ENCODE measurements at regions not wholly inside any gene's neighbourhood (a gene's known extent, or its start where the extent isn't known, plus 50 kb on each side); places are given as distances from the start of the nearest gene placed in this dataset.

GRCh38 chr21:22795644-22796043 lies 1797.4 kb downstream of the NCAM2 start:
- Histone ChIP-seq H3K4me1 (ENCODE audit: low read length) (no peaks in the 10 kb centered on the region), H3K79me2 (ENCODE audit: low read length) (no peaks in the 10 kb centered on the region), H3K27ac (ENCODE audit: low read length) (no peak overlapping the region), H2AFZ (ENCODE audit: low read depth, low read length) (no peak overlapping the region), H3K9me3 (ENCODE audit: insufficient read depth, low read length) (no peaks in the 10 kb centered on the region), H4K20me1 (ENCODE audit: insufficient read depth, low read length) (no peaks in the 10 kb centered on the region), H3K4me3 (ENCODE audit: low read length) (no peak overlapping the region), H3K9ac (ENCODE audit: low read length) (no peak overlapping the region), H3K27me3 (ENCODE audit: low read depth, low read length) (no peaks in the 10 kb centered on the region), H3K36me3 (replicated peaks; ENCODE audit: low read depth, low read length) (no peaks in the 10 kb centered on the region), H3K4me2 (ENCODE audit: low read length) (no peak overlapping the region)
- TF ChIP-seq, protein P1, sequence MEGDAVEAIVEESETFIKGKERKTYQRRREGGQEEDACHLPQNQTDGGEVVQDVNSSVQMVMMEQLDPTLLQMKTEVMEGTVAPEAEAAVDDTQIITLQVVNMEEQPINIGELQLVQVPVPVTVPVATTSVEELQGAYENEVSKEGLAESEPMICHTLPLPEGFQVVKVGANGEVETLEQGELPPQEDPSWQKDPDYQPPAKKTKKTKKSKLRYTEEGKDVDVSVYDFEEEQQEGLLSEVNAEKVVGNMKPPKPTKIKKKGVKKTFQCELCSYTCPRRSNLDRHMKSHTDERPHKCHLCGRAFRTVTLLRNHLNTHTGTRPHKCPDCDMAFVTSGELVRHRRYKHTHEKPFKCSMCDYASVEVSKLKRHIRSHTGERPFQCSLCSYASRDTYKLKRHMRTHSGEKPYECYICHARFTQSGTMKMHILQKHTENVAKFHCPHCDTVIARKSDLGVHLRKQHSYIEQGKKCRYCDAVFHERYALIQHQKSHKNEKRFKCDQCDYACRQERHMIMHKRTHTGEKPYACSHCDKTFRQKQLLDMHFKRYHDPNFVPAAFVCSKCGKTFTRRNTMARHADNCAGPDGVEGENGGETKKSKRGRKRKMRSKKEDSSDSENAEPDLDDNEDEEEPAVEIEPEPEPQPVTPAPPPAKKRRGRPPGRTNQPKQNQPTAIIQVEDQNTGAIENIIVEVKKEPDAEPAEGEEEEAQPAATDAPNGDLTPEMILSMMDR (IDR thresholded peaks at IDR 0.05; ENCODE audit: low read depth, low read length) = no peak
- no peak for TF ChIP-seq EZH2phosphoT487 (IDR thresholded peaks at IDR 0.05; ENCODE audit: low read depth)

DNA sequence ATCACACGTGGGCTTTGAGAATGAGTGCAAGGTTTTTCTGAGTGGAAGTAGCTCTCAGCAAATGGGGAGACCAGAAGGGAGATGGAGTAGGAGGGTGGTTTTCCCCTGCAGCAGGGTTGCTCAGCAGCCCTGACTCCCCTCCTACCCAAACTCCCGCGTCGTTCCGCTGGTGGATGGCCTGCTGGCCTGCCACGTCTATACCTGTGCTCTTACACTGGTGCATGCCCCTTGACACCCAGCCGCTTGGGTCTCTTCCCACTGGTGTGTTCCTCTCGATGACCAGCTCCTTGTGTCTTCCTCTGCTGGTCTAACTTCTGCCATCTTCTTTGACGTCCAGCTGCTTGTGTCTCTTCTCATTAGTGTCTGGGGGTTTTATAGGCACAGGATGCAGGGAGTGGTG lies 1797.9 kb downstream of the NCAM2 start:
- H3K4me2 ChIP-seq (ENCODE audit: low read length) = no peak overlapping the region
- no peak overlapping the region for H2AFZ ChIP-seq (ENCODE audit: low read depth, low read length)
- no peak overlapping the region for H3K27ac ChIP-seq (ENCODE audit: low read length)
- H3K36me3 ChIP-seq (replicated peaks; ENCODE audit: low read depth, low read length) = no peaks in the 10 kb centered on the region
- H4K20me1 ChIP-seq (ENCODE audit: insufficient read depth, low read length) = no peaks in the 10 kb centered on the region
- H3K4me3 ChIP-seq (ENCODE audit: low read length) = no peak overlapping the region
- H3K4me1 ChIP-seq (ENCODE audit: low read length) = no peaks in the 10 kb centered on the region
- no peak overlapping the region for H3K9ac ChIP-seq (ENCODE audit: low read length)
- no peak for TF ChIP-seq EZH2phosphoT487 (IDR thresholded peaks at IDR 0.05; ENCODE audit: low read depth)
- TF ChIP-seq, protein P1 (IDR thresholded peaks at IDR 0.05; ENCODE audit: low read depth, low read length) = no peak
- H3K27me3 ChIP-seq (ENCODE audit: low read depth, low read length) = no peaks in the 10 kb centered on the region
- no peaks in the 10 kb centered on the region for H3K79me2 ChIP-seq (ENCODE audit: low read length)
- no peaks in the 10 kb centered on the region for H3K9me3 ChIP-seq (ENCODE audit: insufficient read depth, low read length)

DNA sequence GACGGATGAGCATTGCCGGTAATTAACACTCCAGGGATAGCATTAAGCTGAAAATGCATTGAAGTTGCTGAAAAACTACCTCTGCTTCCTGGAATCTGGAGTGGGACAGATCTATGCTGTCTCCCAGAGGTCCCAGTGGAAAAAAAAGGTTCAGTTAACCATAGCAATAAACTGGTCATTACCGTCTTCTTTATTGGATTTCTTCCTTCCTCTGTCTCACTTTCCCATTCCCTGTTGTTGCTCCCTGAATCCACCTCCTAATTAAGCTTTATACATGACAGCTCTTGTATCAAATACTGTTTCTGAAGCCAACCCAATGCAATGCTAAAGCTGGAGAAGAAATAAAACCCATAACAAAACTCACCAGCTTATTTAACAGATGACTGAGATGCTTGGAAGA lies 1805.9 kb downstream of the NCAM2 start:
- TF ChIP-seq, protein P1 (IDR thresholded peaks at IDR 0.05; ENCODE audit: low read depth, low read length) = no peak
- TF ChIP-seq EZH2phosphoT487 (IDR thresholded peaks at IDR 0.05; ENCODE audit: low read depth) = no peak
- H3K36me3 ChIP-seq (replicated peaks; ENCODE audit: low read depth, low read length) = no peaks in the 10 kb centered on the region
- H3K27me3 ChIP-seq (ENCODE audit: low read depth, low read length) = no peaks in the 10 kb centered on the region
- no peaks in the 10 kb centered on the region for H3K79me2 ChIP-seq (ENCODE audit: low read length)
- H3K9ac ChIP-seq (ENCODE audit: low read length) = no peak overlapping the region
- no peaks in the 10 kb centered on the region for H3K9me3 ChIP-seq (ENCODE audit: insufficient read depth, low read length)
- no peak overlapping the region for H3K4me3 ChIP-seq (ENCODE audit: low read length)
- no peak overlapping the region for H2AFZ ChIP-seq (ENCODE audit: low read depth, low read length)
- H3K4me1 ChIP-seq (ENCODE audit: low read length) = no peaks in the 10 kb centered on the region
- no peak overlapping the region for H3K27ac ChIP-seq (ENCODE audit: low read length)
- H3K4me2 ChIP-seq (ENCODE audit: low read length) = no peak overlapping the region
- no peaks in the 10 kb centered on the region for H4K20me1 ChIP-seq (ENCODE audit: insufficient read depth, low read length)

- H3K4me1 ChIP-seq (ENCODE audit: low read length) = no peaks in the 10 kb centered on the region
- H2AFZ ChIP-seq (ENCODE audit: low read depth, low read length) = no peak overlapping the region
- TF ChIP-seq EZH2phosphoT487 (IDR thresholded peaks at IDR 0.05; ENCODE audit: low read depth) = no peak
- TF ChIP-seq, protein P1 (IDR thresholded peaks at IDR 0.05; ENCODE audit: low read depth, low read length) = no peak
- no peak overlapping the region for H3K9ac ChIP-seq (ENCODE audit: low read length)
- H3K27ac ChIP-seq (ENCODE audit: low read length) = no peak overlapping the region
- no peak overlapping the region for H3K4me2 ChIP-seq (ENCODE audit: low read length)
- no peaks in the 10 kb centered on the region for H3K9me3 ChIP-seq (ENCODE audit: insufficient read depth, low read length)
- H3K27me3 ChIP-seq (ENCODE audit: low read depth, low read length) = no peaks in the 10 kb centered on the region
- H4K20me1 ChIP-seq (ENCODE audit: insufficient read depth, low read length) = no peaks in the 10 kb centered on the region
- H3K4me3 ChIP-seq (ENCODE audit: low read length) = no peak overlapping the region
- H3K79me2 ChIP-seq (ENCODE audit: low read length) = no peaks in the 10 kb centered on the region
- no peaks in the 10 kb centered on the region for H3K36me3 ChIP-seq (replicated peaks; ENCODE audit: low read depth, low read length)
Observed at GRCh38 chr21:22806278-22806677, 1808.1 kb downstream of the NCAM2 start.

Measured in OCI-LY3 (cell line).